IMR-90 (cell line): ENCODE measurements at regions not wholly inside any gene's neighbourhood (a gene's known extent, or its start where the extent isn't known, plus 50 kb on each side); places are given as distances from the start of the nearest gene placed in this dataset.
A peak's percentile ranks its signal among the peaks of the same experiment; 100 is the strongest.

Experiments
- BHLHE40 ChIP-seq: fragments of 150-350 bp; IDR thresholded peaks from 2 replicates; pipeline ENCODE4 v1.6.1; 2016; ENCODE audit warnings: mild to moderate bottlenecking, low read depth, low read length
- CEBPB ChIP-seq: IDR thresholded peaks from 2 replicates; pipeline ENCODE4 v1.6.1; 2012; ENCODE audit warnings: low read depth, low read length, improper control_type of control experiment
- CTCF ChIP-seq: conservative IDR thresholded peaks from 2 replicates; pipeline ENCODE4 v1.5.1; 2012; ENCODE audit warnings: mild to moderate bottlenecking, low read depth, low read length, improper control_type of control experiment
- ELK1 ChIP-seq: fragments of 150-350 bp; IDR thresholded peaks from 2 replicates; pipeline ENCODE4 v1.6.1; 2016; ENCODE audit warnings: low read depth, mild to moderate bottlenecking, low read length, moderate library complexity, borderline replicate concordance
- FOS ChIP-seq: fragments of 150-350 bp; IDR thresholded peaks from 2 replicates; pipeline ENCODE4 v1.6.1; 2016; ENCODE audit warnings: low read depth, low read length
- MAFK ChIP-seq: IDR thresholded peaks from 2 replicates; pipeline ENCODE4 v1.6.1; 2012; ENCODE audit warnings: low read depth, low read length, improper control_type of control experiment
- MAZ ChIP-seq: IDR thresholded peaks from 2 replicates; pipeline ENCODE4 v1.6.1; 2012; ENCODE audit warnings: low read depth, mild to moderate bottlenecking, low read length, improper control_type of control experiment, moderate library complexity, borderline replicate concordance
- MXI1 ChIP-seq: IDR thresholded peaks from 2 replicates; pipeline ENCODE4 v1.6.1; 2012; ENCODE audit warnings: low read depth, mild to moderate bottlenecking, low read length, moderate library complexity, borderline replicate concordance
- NFE2L2 ChIP-seq: fragments of 150-350 bp; IDR thresholded peaks from 2 replicates; pipeline ENCODE4 v1.6.1; 2016; ENCODE audit warnings: low read depth, mild to moderate bottlenecking, low read length
- POLR2A ChIP-seq: IDR thresholded peaks from 2 replicates; pipeline ENCODE4 v1.6.1; 2012; ENCODE audit warnings: mild to moderate bottlenecking, low read depth, low read length
- RAD21 ChIP-seq: IDR thresholded peaks from 2 replicates; pipeline ENCODE4 v1.6.1; 2012; ENCODE audit warnings: low read length, improper control_type of control experiment
- RFX5 ChIP-seq: IDR thresholded peaks from 2 replicates; pipeline ENCODE4 v1.8.0; 2012; ENCODE audit warnings: low read depth, mild to moderate bottlenecking, low read length, moderate library complexity
- SMC3 ChIP-seq: fragments of 150-350 bp; IDR thresholded peaks from 2 replicates; pipeline ENCODE4 v1.6.1; 2016; ENCODE audit warnings: low read depth, mild to moderate bottlenecking, antibody characterized with exemption, low read length, moderate library complexity
- USF2 ChIP-seq: fragments of 150-350 bp; IDR thresholded peaks from 2 replicates; pipeline ENCODE4 v1.6.1; 2017; ENCODE audit warnings: mild to moderate bottlenecking, antibody characterized with exemption, low read length, low read depth

GRCh38 chr20:21808863-21809664, 103.6 kb downstream of the PAX1 start:
- no peak for TF ChIP-seq POLR2A
- 0 out of 2 replicates have a peak, but pooled peaks have one; percentile 12 for TF ChIP-seq CTCF
- no peak for TF ChIP-seq SMC3
- TF ChIP-seq RFX5 = no peak
- no peak for TF ChIP-seq FOS
- no peak for TF ChIP-seq USF2
- TF ChIP-seq MAZ = no peak
- TF ChIP-seq ELK1 = no peak
- TF ChIP-seq MAFK = no peak
- no peak for TF ChIP-seq CEBPB
- TF ChIP-seq RAD21 = no peak
- TF ChIP-seq BHLHE40 = no peak
- TF ChIP-seq NFE2L2 = no peak
- TF ChIP-seq MXI1 = no peak
